ENCODE measurements at regions not wholly inside any gene's neighbourhood (a gene's known extent, or its start where the extent isn't known, plus 50 kb on each side); places are given as distances from the start of the nearest gene placed in this dataset.

DNA sequence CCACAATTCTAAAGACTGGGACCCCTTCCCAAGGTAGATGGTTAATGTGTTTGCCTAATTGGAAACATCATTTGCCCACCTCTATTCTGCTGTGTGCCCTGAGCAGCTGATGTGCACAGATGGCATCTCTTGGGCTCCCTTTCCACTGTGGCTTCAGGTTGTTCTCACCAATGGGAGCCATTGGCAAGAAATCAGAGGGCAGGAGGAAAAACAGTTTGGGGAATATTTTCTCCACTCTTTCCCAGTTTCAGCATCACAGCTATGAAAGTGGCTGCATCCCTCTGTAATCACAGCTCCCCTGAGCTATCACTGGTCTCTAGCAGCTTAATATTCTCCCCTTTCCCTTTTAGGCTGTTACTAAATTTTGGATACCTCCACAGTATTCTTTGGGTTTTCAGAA is 911.6 kb upstream of the SEMA6A start:
- no peak overlapping the region for H3K4me3 ChIP-seq (ENCODE audit: low read depth, low read length)

DNA sequence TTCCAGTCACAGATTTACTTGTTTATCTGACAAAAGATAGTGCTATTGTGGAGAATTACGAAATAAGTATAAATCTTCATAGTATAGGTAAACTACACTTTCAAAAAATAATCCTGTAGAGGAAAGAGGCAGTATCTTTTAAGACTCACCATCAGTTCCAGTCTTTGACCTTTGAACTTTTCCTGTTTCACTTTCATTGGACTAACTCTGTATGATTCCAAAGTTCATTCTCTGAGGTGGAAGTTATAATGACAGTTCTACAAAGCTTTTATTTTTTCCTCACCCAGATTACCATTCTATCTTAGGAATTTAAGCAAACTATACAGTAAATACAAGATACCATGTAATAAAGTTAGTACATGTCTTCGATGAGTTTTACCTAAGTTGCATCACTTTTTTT is 901.3 kb upstream of the SEMA6A start:
- no peak overlapping the region for H3K4me3 ChIP-seq (ENCODE audit: low read depth, low read length)

DNA sequence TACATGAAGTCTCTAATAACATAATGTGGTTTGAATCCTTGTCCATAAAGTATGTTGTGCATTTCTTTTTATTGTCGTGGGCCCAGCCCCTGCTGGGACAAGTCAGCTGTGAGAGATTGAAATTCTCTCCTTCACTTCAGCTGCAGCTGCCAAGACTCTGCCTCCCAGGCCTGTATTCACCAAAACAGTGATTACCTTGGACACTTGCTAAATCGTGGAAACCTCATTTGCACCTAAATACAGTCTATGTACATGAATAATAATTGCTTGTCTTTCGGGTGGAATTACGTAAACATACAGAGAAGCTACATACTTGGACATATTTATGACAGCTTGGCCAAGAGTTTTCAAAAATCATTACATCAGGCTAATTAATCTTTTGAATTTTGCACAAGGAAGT is 898.5 kb upstream of the SEMA6A start:
- H3K4me3 ChIP-seq (ENCODE audit: low read depth, low read length): no peak overlapping the region

DNA sequence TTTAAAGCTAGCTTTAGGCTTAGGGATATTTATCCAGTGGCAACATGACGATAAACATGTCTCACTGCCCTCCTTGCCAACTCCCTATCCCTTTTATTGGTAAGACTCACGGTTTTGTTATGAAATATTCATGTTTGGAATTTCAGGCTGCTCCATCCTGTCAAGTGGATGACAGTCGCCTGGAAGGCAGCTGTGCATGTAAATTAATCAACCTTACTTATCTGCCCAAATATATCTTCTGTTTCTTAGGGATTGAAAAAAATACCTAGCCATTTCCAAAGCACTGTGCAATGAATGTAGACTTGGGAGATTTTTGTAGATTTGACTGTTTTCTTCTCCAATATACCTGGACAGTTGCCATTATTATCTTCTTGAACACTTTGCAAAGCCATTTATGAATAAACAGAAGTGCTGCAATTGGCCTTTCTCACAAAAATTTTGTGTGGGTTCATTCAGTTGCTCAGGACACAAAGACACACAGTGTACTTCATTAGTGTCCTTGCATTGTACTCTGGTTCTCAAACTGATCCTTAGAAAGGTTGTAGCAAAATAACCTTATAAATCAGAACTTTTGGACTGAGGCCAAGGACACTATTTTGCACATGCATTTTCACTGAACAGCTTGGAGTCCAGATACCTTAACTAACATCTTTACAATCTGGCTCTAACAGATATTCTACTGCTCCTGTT is 889.4 kb upstream of the SEMA6A start:
- no peak overlapping the region for H3K4me3 ChIP-seq (ENCODE audit: low read depth, low read length)

DNA sequence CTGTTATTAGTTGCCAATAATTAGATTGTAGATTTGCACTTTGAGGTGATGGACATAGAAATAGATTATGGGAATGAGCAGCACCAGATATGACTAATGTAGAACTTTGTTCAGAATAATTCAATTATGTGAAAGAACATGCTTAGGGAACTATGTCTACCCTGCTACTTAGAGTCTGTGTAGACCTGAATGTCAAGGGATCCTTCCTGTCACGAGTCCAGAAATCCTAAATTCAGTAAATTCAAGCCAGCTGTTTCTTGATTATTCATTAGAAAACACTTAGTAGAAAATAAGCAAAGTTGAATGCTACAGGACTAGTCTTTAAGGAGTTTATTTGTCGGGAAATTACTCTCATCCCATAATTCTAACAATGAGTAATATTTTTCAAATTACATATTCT is 887.3 kb upstream of the SEMA6A start:
- H3K4me3 ChIP-seq (ENCODE audit: low read depth, low read length): no peak overlapping the region

DNA sequence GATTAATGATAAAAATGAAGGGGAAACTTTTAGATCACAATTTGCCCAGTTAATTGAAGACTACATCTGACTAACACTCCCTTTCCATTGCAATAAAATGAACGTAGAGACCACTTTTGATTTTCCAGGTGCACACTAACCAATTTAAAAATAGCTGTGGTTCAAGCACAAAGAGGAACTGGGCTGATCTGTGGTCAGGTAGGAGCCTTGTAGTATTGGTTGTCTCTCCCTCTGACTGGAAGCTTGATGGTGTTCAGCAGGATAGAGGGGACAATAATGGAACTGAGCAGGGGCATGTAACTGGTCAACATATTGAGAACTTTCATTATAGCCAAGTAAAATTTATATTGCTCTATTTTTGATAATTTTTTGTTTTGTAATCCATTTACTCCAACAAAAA is 886.8 kb upstream of the SEMA6A start:
- no peak overlapping the region for H3K4me3 ChIP-seq (ENCODE audit: low read depth, low read length)

DNA sequence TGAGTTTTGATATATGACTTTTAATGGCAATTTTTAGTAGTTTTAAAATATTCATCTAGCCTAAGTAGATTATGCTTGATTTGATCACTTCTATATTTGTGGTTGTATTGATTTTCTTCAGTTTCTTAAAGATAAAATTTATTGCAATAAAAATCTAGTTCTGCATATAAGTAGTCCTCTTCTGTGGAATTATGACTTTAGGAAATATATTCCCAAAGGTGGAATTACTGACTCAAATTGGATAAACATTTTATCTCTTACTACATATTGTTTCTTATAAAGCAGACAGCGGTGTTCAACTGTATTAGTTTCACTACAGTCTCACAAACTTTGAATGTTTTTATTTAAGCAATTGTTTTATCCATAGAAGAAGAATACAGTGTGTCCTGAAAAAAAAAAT is 883.0 kb upstream of the SEMA6A start:
- no peak overlapping the region for H3K4me3 ChIP-seq (ENCODE audit: low read depth, low read length)

DNA sequence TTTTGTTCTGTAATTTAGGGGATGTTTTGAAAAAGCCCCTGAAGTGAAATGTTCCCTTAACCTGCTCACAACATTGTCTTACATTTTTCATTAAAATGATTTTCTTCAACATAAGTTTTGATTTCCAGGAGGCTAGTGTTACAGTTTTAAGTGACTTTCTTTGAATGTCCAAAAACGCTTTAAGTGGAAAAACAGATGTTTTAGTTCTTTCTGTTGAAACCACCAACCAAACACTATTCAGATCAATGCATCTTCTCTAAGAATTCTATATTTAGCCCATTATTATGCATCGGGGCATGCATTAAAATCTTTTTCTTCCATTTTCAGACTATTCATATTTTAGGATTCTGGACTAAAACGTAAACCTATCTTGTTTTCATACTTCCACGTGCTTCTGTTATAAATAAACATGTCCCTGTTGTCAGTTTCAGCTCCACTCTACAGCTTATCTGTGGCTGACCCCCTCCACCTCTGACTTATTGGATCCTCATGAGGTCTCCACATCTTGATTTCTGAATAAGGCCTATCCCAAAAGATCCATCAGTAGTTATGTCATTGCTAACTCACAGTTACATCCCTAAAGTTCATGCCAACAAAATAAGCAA is 882.3 kb upstream of the SEMA6A start:
- no peak overlapping the region for H3K4me3 ChIP-seq (ENCODE audit: low read depth, low read length)

DNA sequence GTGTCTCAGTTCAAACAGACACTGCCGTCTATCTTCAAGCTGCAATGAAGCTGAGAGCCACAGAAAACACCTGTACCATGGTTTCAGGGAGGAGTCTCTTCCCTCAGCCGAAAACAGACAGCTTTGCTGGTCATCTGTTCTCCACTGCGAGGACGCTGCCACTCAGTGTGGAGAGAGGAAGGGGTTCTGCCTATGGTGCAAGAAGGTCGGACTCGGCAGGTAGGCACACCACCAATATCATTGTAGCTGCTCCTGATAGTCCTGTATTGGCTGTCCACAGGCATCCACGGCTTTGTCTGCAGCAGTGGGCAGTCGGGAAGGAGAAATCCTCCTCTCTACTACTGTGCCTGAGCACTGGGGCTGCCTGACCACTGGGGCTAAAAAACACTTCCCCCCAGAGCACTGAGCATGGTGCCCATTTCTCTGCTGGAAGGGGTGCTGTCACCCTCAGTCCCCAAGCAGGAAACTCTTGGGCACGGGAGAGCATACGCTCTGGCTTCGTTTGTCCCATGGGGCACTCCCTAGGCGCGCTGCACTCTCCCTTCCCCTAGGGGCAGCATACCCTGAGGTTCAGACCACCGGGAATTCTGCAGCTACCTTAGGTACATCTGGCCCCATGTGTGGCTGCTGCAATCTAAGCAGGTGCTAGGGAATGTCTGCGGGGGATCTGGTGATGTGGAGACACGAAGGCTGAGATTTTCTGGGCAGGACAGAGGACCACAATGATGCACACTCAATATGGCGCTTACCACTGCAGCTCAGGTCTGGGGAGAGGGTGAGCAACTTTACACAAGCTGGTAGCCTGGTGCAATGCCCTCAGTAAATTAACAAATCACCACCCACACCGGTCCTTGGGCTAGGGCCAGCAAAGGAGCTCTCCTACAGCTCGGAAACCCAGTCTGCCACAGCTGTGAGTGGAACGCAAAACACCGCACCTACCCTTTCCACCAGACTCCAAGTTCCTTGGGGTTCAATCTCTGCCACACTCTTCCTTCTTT is 880.9 kb upstream of the SEMA6A start:
- H3K4me3 ChIP-seq (ENCODE audit: low read depth, low read length): peak overlapping the region; percentile 67

DNA sequence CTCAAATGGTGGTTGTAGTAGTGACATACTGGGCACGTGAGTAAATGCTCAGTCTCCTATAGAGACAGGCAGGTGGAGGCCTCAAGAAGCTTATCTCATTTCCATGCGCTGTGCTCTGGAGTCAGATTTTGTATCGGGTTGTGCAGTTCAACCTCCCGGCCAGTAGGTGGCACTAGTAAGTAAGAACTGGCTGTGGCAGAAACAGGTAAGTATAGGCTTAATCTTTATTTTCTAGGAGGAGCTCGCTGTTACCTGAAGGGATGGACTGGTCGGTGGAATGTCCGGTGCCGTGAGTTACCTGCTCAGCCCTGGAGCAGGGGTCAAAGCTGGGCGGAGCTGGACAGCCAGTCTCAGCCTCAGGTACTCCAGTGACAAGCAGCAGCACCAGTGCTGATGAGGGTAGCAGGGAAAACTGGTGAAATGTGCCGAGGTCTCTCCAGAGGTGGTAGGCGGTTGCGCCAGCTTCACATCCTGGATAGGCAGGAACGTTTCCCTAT is 880.1 kb upstream of the SEMA6A start:
- H3K4me3 ChIP-seq (ENCODE audit: low read depth, low read length): peak overlapping the region; percentile 67

DNA sequence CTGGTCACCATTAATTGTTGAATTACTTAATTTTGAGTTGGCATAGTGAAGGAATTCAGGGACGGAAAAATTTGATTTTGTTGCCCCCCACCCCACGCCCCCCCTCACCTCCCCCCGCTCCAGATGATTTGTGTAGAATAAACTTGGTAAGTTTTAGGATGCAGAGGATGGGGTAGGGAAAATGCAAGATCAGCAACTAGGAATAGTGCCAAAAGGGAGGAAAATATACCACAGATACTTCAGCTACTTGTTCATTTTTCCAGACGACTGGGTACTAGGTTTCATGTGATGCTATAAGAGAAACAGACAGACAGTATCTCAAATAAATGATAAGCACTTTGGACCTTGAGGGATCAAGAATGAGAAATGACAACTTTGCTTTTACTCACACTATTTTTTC is 862.2 kb upstream of the SEMA6A start:
- H3K4me3 ChIP-seq (ENCODE audit: low read depth, low read length): no peak overlapping the region

DNA sequence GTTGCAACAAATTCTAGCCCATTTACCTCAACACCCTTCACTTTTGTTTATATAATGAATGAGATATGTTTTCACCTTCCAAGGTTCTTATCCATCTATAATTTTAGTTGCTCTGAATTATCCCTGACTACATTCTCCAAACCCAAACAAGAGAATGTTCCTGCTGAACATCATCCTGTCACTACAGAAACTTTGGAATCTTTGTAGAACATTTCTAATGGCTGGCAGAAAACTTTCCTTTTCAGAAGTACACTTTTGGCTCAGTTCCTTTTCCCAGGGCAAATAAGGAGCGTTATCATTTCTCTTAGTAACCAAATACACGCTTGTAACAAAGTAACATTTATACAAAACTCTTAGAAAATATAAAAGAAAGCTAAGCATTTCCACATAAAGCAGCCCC is 860.6 kb upstream of the SEMA6A start:
- no peak overlapping the region for H3K4me3 ChIP-seq (ENCODE audit: low read depth, low read length)

DNA sequence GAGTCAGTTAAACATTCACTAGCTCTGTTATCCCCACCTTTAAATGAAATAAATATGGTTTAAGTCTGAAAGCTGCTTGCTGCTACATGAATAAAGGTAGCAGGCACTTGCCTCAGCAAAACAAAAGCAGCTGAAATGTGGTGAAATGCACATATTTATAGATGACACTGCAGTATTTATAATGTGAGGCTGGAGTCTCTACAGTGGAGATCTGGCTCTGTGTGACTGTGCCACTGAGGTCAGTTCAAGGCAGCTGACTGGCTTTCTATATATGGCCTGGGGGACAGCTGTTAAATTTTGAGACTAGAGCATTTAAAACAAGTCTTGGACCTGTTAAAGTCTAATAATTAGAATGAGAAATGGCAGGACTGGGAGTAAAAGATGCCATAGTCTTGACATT is 859.6 kb upstream of the SEMA6A start:
- H3K4me3 ChIP-seq (ENCODE audit: low read depth, low read length): no peak overlapping the region

DNA sequence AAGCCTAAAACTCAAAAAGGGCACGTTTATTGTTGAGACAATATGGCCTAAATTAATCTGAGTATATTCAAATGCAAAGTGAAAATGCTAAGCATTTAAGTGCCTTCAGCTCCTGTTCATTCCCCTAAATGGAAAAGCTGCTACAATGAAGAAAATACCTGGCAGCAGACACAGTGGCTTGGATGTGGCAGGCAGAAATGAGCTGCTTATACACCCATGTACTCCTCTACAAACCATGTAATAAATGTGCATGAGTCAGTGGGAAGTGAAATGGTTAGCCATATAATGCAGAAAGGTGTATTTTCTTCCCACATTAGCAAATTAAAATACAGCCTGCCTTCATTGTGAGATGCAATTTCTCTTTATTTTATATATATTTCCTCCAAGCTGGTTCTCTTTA is 859.2 kb upstream of the SEMA6A start:
- no peak overlapping the region for H3K4me3 ChIP-seq (ENCODE audit: low read depth, low read length)

DNA sequence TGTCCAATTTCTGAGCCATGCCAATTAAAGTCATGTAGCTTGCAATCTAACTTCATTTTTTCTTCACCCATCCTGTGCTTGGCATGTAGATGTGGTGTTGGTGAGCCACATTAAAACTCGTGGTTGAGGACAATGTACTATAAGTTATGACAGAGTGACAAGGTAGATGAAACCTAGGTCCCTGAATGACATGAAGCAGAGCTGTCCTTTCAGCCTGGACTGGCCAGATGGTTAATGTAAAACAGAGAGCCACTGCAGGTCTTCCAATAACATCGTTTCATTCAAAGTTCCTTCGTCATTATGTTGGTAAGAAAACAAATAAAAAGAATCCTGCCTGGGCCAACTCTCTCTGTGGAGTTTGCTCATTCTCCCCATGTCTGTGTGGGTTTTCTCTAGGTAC is 856.5 kb upstream of the SEMA6A start:
- H3K4me3 ChIP-seq (ENCODE audit: low read depth, low read length): no peak overlapping the region

DNA sequence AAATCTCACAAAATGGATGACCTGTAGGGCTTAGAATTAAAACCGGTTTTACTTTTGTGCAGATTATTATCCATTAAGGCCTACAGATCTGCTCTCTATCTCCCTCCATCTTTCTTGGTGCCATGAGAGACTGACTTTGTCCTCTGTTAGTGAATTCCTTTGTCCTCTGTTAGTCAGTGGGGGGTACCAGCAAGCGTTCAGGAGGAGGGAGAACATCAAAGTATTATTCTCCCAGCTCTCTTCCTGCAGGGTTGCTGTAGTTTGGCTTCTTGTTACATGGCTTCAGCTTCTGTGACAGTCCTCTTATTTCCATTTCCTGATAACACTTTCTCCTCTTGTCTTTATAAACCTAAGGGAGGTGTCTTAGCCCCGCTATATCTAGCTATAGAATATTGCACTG is 850.5 kb upstream of the SEMA6A start:
- H3K4me3 ChIP-seq (ENCODE audit: low read depth, low read length): no peak overlapping the region

DNA sequence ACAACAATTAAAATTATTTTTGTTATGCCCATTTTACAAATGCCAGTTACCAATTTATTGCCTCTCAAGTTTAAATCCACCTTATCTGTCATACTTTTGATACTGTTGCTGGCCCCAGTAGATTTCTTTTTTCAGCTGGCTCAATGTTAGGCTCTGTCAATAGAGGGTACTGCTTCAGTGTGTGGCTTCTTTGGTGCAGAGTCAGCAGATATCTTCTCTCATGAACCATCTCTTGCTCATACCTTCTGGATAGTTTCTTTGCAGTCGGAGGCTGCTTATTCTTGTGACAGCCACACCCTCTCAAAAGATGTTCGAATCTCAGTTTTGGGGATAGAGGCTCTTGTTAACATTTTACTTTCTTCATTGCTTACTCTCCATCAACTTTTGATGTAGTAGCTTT is 849.9 kb upstream of the SEMA6A start:
- no peak overlapping the region for H3K4me3 ChIP-seq (ENCODE audit: low read depth, low read length)

DNA sequence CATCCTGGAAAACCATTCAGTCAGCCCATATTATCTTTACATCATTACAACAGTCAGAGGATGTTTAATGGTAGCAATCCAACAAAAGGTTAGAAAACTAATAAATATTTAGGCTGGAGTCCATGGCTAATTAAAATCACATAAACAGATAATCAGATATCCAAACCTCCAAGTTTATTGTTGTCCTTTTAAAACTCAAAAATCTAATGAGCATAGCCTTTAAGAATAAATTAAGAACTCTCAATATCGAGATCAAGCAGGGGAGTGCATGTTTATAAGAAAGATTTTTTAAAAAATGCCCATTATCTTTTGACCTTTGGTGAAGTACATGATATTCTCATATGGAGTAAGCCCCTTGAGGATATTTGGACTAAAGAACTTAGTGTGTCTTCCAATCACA is 842.9 kb upstream of the SEMA6A start:
- no peak overlapping the region for H3K4me3 ChIP-seq (ENCODE audit: low read depth, low read length)

DNA sequence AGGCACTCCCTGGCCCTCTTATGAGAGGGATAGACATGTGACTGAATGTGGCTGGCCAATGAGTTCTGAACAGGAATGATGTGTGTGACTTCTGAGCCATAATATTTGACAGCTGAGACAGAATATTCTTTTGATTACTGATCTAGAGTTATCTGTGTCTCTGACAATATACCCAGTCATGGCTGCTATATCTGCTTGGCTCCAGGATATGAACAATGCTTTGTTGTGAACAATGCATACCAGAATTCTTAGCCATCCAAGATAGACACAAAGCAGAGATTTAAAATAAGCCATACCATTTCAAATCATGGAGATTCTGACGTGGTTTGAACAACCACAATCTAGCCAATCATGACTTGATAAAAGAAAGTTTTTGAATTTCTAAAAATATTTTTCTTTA is 840.3 kb upstream of the SEMA6A start:
- H3K4me3 ChIP-seq (ENCODE audit: low read depth, low read length): no peak overlapping the region

DNA sequence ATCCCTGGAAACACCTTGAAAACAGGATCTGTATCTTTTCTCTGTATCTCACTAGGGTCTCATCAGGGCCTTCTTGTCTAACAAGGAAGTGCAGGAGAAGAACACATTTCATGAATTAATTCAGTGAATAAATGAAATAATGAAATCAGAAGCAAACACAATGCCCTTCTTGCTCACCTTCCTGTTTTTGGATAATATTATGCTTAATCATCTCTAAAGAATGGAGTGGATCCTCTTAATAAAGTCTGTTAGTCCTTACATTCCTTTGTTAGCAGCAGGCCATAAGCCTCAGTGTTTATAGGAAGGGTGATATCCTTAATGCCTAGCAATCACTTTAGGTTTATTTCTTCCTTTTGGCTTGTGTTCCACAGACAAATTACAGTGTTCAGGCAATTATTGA is 837.1 kb upstream of the SEMA6A start:
- H3K4me3 ChIP-seq (ENCODE audit: low read depth, low read length): no peak overlapping the region

DNA sequence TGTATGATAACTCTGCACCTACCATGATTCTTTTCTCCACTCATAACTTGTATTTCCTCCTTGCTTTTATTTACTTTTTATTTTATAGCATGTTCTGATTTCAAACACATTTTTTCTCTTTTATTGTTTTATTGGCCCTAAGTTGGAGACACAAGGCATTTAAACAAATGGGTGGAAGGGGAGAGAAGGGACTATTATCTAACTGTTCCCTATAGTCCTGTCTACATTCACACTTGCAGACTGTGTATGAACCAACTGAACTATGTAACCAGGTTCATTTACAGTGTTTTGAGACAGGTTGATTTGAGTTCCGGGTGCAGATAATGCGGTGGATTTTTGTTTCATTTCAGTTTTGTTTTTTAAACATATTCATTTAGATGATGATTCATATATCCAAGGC is 830.6 kb upstream of the SEMA6A start:
- no peak overlapping the region for H3K4me3 ChIP-seq (ENCODE audit: low read depth, low read length)
